Astrocyte of the spinal cord (primary cell): ENCODE measurements at regions not wholly inside any gene's neighbourhood (a gene's known extent, or its start where the extent isn't known, plus 50 kb on each side); places are given as distances from the start of the nearest gene placed in this dataset.

Experiments used
- DNase-seq: peaks from one replicate; pipeline ENCODE4 v3.0.0; 2011; ENCODE audit warnings: low read depth, low spot score
- H3K4me3 ChIP-seq: 2 replicates; pipeline ENCODE4 v1.5.1; 2011; ENCODE audit warnings: low read depth, mild to moderate bottlenecking, low read length, moderate library complexity
- CTCF ChIP-seq: IDR thresholded peaks from 2 replicates; pipeline ENCODE4 v1.5.1; 2012; ENCODE audit warnings: low read depth, mild to moderate bottlenecking, low read length, inconsistent platforms
- in situ Hi-C: cut with HindIII; loops from 2 replicates; pipeline ENCODE4 v1.10.0; 2017; ENCODE audit warnings: low sequenced_read_pairs

- H3K4me3 ChIP-seq: no peak overlapping the region
- peak; percentile 52 for DNase-seq
- in situ Hi-C loops: no loop called here
- TF ChIP-seq CTCF: no peak
Observed at GRCh38 chr22:26846645-26847044, 189.3 kb downstream of the MIAT start.

- in situ Hi-C loops: no loop called here
- no peak for DNase-seq
Observed at GRCh38 chr22:26847046-26847445, 189.7 kb downstream of the MIAT start.

GRCh38 chr22:26847816-26848215 is 190.4 kb downstream of the MIAT start:
- TF ChIP-seq CTCF: no peak
- no peak overlapping the region for H3K4me3 ChIP-seq
- in situ Hi-C loops: no loop called here
- DNase-seq: no peak

More at GRCh38 chr22:26847046-26847445, 189.7 kb downstream of the MIAT start:
- no peak for TF ChIP-seq CTCF
- H3K4me3 ChIP-seq: no peak overlapping the region

- in situ Hi-C loops: no loop called here
- peak; percentile 28 for DNase-seq
- no peak for TF ChIP-seq CTCF
- no peak overlapping the region for H3K4me3 ChIP-seq
Observed at GRCh38 chr22:26848244-26848920, 191.0 kb downstream of the MIAT start.

- TF ChIP-seq CTCF: no peak
- no peak overlapping the region for H3K4me3 ChIP-seq
- no peak for DNase-seq
- in situ Hi-C loops: no loop called here
Observed at GRCh38 chr22:26849575-26849974, 192.2 kb downstream of the MIAT start.

GRCh38 chr22:26851125-26851524 is 193.7 kb downstream of the MIAT start:
- DNase-seq: no peak
- in situ Hi-C loops: no loop called here
- H3K4me3 ChIP-seq: no peak overlapping the region
- no peak for TF ChIP-seq CTCF
